GM21381 (cell line): ENCODE measurements at regions not wholly inside any gene's neighbourhood (a gene's known extent, or its start where the extent isn't known, plus 50 kb on each side); places are given as distances from the start of the nearest gene placed in this dataset.

Experiments
- ATAC-seq: cut with Tn5 transposase; IDR thresholded peaks from one replicate; pipeline ENCODE4 v1.9.1; 2021; ENCODE audit warnings: mild to moderate bottlenecking, moderate library complexity; ENCODE audit not compliant: unreplicated experiment

DNA sequence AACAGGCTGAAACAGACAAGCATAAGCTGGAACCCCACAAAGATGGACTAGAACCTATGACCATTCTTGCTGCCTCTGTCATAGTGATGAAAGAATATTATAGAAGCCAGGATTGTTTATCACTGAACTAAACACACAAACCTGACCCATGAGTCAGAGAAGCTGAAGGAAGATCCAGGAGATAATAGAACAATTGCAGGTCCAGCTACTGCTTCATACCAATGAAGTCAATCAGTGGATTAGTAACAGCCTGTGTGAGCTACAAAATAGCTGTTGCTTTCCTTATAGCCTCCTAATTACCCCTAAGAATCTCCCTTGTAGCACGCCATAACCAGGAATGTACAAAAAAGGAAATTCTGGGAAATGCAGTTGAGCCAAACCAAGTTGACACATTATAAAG, 459.9 kb upstream of the ZNF462 start:
- no peak for ATAC-seq

DNA sequence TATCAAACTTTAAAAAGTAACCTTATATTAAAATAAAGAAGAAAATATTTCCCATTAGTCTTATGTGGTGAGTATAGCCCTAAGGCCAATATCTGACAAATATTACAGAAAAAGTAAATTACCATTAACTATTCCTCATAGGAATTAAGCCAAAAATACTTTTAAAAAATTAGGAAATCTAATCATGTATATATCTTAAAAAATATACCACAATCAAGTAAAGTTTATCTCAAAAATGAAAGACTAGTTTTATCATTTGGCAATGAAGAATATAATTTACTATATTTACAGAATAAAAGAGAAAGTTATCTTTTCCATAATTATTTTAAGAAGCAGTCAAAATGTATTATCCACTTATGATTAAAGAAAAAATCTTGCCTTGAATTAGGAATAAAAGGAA, 458.8 kb upstream of the ZNF462 start:
- no peak for ATAC-seq

DNA sequence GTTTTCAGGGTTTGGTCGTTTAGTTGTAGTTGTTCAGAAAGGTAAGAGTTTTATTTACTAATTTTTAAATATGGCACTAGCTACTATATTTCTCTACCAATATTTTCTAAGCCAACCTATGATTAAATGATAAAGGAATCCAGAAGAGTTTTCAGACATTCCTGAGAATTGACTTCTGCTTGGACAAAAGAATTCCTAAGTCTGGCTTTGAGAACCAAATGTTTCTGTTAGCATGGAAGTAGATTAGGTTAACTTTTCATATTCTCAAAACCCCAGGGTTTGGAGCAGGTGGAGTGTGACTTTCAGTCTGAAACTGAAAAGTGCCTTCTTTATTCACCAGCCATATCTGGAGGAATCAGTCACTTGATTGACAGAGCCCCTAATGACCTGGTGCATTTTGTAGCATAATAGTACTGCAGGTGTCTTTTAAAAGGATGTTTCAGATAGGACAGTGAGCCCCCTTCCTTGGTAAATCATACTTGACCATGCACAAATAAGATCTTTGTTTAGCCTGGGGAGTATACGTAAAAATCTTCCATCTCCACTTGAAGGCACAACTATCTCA, 457.0 kb upstream of the ZNF462 start:
- ATAC-seq, result no peak

DNA sequence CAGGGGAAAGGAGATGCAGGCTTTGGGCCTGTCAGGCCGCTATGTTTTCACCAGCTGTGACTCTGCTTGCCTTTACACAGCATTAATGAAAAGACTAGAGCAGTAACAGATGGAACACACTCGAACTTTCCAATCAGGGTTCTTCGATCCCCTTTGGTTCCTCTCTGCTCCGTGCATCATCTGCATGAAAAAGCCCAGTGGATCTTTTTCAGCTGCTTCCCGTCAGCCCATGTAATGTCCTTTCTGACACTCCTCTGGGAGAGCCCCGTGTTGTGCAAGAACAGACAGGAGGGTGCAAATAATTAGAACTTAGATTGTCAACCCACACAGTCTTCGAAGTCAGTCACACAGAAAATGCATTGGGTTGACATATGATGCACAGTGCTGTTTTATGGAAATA, 448.9 kb upstream of the ZNF462 start:
- no peak for ATAC-seq

DNA sequence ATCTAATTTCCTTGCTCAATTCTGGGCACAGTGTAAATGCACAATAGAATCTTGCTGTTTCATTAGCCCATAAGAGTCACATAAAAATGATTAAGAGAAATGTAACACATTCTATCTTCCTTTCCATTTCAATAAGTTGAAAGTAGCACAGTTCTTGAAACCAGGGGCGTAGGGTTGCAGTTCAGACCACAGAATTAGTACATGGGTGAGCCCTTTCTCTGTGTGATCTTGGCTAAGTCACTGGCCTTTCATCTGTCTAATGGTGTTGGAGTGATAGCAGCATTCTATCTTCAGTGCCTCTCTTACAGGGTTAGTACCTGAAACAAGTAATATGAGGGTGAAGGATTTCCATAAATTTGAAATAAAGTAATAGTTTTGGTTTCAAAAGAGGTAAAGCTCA, 445.3 kb upstream of the ZNF462 start:
- peak; percentile 22 for ATAC-seq

DNA sequence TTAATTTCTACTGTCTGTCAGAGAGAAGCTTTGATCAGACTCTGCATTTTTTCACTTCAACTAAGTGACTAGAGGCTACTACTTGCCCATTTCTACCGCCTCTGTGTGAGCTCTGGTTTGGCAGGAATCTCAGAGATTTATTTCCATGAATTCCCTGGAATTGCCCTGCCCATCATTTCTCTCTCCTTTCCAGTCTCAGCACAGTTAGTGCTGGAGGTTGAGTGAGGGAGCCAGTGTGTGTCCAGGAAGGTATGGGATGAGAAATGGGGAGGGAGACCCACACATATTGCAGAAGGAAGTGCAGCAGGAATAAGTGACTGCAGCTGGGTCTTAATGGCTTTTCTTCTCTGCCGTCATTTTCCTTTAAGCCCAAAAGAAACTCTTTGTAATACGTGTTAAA, 443.1 kb upstream of the ZNF462 start:
- ATAC-seq, result no peak

DNA sequence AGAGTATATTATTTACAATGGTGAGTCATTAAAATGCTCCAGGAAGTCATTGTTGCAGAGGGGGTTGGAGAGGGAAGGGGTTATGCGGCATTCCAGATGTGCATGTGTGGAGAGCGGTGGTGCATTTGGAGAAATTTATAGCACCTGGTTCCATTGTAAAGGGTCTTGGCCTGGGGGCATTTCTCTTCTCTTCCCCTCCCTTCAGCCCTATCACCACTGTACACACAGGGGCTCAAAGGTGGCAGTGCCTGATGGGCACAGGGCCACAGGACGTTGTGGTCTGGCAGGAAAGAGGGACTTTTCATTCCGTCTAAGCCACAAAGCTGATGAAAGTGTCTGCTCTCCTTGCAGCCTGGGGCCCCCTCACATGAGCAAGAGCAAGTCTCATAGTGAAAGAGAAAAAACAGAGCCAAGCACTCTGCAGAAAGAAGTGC, 442.4 kb upstream of the ZNF462 start:
- ATAC-seq, result peak; percentile 66

DNA sequence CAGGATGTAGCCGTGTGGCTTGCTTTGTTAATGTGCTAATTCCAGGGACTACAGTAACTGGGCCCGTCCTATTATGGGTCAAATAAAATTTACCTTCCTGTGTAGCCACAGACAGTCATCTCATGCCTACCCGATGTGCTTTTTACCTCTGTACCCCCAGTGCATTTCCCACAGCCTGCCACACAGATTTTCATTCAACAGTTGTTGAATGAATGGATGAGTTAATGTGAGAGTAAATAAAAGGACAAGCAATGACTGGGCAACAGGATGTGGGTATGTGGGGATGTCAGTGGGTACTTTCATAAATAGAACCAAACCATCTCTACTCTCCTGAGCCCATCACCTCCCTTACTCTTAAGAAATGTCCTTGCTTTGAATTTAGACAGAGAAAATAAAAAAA, 441.2 kb upstream of the ZNF462 start:
- peak; percentile 50 for ATAC-seq

DNA sequence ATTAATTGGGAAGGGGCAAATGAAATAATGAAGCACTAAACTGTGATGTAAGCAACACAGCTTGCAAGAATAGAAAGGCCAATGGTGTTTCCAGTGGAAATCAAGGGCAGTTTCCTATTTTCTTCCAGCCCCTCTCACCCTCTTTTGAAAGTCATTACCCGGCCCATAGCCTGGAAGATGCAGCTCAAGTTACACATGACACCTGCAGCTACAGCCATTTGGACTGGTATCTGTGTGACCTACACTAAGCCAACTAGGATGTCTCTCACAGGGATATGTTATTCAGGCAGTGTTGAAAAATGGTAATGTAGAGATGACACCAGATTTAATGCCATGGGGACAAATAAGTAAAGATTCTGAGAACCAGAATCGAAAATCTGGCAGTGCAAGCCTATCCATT, 439.4 kb upstream of the ZNF462 start:
- ATAC-seq, result no peak

DNA sequence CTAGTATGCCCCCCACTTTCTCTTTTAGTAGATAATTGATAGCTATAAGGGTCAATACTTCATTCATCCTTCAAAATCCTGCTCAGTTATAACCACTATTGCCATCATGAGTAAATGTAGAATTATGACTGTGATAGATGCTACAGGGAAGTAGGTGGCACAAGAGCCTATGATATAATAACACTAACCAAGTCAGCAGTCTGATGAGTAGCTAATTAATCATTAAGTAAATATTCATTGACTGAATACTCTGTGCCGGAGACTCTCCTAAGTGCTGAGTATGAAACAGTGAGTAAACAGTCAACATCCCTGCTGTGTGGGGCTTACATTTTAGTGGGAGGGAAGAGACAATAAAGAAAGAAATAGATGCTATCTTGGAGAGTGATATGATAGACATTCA, 430.3 kb upstream of the ZNF462 start:
- ATAC-seq, result no peak

DNA sequence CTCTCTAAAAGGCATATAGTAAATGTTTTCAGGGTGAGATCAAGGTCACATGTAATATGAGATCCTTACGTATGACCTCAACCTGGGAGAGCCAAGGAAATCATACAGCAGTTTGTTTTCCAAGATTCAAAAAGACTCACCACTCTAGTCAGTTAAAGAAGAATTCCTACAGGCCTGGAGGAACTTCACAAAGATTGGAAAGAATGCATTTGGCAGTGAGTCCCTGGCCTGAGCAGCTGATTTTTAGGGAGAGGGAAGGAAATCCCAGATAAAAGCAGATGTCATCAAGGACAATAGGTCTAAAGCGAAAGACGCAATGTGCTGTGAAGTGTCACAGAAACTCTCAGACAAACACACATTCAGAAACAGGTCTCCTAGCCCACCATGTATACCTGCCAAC, 424.0 kb upstream of the ZNF462 start:
- no peak for ATAC-seq

DNA sequence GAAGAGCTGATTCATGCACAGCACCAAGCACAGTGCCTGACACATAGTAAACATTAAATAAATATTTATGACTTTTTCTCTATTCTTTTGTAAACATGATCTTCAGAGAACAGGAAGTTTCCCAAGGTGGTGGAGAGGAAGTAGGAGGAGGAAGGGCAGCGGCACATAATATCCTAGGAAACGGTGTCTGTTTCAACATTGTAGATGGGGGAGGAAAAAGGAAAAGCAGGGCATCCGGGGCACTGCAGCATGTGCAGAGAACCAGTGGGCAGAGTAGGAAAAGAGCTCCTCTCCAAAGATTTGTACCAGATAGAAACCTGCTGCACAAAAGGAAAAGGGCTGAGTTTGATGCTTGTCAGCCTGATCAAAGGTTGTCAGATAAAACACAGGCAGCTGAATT, 421.7 kb upstream of the ZNF462 start:
- ATAC-seq, result no peak

DNA sequence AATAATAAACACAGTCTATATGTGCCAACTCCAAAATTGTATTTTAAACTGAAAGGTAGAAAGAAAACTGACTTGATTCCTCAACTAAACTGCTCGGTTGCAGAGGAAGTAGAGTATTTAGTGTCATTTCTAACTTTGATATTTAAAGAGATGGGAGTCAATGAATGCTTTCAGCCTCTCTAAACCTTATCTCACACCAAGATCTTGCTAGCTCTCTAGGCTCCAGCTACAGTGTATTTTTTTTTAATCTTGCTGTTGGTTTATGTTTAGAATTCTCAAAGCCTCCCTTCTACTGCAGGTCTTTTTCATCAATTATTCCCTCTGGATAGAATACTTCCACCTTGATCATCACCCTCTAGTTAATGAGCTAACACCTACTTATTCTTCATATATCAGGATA, 419.4 kb upstream of the ZNF462 start:
- no peak for ATAC-seq

DNA sequence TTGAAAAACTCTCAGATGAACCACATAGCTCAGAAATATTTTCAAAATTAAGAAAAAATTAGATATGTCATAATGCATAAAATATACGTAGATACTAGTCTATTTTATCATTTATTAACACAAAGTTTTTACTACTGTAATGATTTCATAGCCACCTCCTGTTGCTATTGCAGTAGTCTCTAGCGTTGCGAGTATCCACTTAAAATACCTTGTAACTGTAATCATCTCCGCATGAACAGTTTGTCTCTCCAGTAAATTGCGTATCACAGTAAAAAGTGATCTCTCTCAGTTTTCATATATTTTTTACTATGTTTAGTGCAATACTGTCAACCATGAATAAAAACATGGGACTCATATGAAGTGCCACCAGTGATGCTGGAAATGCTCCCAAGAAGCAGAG, 417.9 kb upstream of the ZNF462 start:
- ATAC-seq, result no peak

DNA sequence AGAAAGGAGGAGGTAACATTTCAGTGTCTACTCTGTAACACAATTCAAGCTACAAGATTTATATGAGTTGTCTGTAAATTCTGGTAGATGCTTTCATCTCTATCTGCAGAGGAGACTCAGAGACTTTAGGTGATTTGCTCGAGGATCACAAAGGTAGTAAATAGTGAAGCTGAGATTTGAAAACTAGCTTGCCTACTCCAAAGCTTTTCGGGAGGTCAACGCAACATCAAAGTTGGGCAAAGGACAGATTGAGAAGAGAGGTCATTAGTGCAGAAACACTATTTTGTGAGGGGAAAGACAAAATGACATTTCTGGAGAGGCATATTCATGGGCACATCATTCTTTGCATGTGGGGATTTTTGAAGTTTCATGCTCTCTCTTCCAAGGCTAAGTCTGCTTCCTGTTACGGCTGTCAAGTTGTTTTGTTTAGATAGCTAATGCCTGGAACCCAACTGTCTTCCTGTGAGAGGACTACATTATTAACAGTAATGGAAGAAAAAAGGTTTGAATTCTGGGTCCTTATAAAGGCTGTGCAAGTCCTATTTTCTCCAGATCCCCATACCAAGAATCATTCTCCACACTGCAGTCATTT, 413.5 kb upstream of the ZNF462 start:
- no peak for ATAC-seq

DNA sequence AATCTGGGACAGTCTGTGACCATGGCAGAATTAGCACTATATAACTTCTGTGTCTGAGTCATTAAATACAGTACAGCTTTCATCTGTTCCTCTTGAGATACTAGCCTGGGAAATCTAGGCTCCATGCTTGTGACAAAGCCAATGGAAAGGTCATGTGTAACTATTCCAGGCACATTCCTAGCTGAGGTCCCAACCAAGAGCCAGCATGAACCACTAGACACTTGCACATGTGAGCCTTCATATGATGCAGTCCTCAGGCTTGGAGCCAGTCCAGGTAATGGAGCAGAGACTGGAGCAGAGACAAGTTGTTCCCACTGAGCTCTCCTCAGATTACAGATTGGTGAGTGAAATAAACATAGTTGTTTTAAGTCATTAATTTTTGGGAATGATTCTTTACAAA, 412.4 kb upstream of the ZNF462 start:
- no peak for ATAC-seq

DNA sequence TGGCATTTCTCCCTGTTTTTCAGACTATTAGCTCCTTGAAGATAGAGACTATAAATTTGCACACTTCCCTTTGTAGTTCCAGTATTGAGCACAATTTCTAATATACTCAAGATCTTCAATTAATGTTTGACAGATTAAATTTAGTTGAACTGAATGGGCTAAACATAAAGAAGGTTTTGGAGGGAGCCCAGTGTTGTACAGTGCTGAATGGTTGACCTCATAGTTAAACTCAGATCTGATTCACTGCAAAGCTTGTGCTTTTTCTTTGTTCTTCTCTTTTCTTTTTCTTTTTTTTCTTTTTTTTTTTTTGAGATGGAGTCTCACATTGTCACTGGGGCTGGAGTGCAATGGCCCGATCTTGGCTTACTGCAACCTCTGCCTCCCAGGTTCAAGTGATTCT, 411.7 kb upstream of the ZNF462 start:
- no peak for ATAC-seq

DNA sequence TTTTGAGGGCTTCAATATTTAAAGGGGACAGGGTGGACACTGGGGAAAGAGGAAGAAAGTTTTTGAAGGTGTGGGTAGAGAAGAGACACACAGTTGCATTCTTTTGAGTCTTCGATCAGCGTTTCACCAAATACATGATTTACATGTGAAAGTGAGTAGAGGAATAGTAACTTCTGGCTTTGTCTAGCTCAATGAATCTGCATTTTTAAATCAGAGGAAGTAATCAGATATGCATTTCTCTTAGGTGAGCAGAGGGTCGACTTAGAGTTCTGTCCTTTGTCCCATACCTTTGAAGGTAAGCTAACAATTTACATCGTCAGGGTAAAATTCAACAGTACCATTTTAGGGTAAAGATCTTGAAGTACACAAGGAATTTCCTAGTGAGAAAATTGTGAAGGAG, 406.4 kb upstream of the ZNF462 start:
- ATAC-seq, result no peak

DNA sequence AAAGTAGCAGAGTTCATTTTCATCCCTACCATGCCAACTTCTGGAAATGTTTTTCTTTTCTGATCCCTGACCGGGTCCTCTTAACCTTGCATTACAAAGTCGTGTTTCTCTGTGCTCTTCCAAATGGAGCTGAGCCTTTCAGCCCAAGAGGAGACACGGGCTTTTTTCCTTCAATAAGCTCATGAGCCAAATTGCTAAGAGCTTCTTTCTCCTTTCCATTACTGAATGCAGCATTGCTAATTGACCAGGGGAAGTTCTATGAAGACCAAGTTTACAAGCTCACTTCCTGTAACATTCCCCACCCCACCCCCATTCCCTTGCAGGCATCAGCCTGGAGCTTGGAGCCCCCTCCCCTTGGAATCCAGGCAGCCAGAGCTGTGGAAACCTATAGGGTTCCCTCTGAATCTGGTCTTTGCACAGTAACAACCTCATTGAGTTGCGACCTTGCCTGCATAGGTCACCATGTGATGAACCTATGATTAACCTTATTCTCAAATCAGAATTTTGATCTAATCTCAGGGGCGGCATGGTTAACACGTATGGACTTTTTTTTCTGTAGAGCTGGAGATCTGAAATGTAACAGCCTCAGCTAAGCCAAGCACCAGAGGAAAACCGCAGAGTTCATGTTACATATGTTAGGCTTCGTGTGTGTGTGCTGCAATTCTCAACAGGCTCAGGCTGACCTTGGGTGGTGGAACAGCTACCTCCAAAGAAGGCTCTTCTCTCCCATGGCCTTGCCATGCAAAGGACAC, 395.7 kb upstream of the ZNF462 start:
- no peak for ATAC-seq

DNA sequence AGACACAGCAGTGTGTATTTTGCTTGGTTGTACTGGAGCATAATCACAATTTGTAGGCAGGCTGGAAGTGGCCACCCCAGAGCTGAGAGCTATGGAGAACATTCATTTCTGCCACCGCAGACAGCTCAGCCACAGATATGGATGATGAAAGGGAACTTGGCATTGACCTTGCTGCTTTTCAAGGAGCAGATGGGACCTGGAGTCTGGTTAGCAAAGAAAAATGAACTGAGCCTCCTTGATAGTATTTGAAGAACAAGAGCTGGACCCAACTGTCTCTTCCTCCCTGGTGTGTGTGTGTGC, 395.2 kb upstream of the ZNF462 start:
- ATAC-seq, result no peak

DNA sequence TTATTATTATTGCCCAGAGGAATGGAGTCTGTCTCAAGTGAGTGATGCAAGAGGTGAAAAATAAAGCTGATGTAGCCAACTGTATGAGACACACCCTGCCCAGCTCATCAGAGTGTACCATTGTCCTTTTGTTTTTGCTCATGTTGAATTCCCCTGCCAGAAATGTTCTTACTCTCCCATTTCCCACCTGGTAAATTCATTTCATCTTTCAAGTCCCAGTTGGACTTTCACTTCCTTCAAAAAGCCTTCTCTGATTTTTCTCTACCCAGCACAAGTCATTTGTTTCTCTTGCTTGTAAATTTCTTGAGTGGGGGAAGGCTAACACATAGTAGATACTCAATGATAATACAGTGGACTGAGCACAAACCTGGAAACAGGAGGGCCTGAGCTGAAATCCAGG, 394.5 kb upstream of the ZNF462 start:
- peak; percentile 63 for ATAC-seq

DNA sequence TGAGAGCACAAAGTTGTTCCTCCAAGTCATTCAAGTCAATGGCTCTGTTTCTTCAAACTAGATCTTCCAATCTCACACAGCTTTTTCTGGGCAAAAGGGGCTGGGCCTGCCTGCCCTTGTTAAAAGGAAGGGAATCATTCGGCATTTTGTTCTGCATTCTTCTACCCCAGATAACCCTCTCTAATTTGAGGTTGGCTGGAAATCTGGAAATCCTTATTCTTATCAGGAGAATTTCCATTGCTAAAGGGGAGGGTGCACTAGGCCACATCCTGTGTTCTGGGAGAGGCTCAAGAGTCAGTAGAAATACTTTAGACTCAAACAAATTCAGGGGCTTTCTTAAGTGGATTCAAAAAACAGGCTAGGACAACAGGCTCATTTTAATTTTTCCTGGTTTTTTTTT, 384.7 kb upstream of the ZNF462 start:
- ATAC-seq, result no peak

DNA sequence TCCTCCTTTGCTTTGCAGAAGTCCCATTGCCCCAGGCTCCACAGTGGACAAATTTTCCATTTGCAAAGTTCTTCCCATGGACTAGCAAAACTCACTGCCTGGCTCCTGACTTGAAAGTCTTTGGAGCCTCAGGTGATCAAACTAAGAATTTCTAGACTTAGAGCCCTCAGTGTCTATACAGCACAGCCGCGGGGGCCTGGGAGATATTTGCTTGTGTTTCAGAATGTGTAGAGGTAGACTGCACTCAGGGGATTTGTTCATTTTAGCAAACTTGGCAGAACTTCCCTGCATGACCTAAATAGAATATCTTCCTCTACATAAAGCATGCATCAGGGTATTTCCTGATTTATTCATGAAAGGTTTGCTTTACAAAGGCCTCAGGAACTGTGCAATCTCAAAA, 384.2 kb upstream of the ZNF462 start:
- ATAC-seq, result no peak
